H1 (cell line): ENCODE measurements at regions not wholly inside any gene's neighbourhood (a gene's known extent, or its start where the extent isn't known, plus 50 kb on each side); places are given as distances from the start of the nearest gene placed in this dataset.

Experiments used
- CTCF ChIA-PET: fragments of 300-600 bp; sonication (Branson Sonifier 250); formaldehyde crosslinking; loops from one replicate; lab custom pipeline; 2021; ENCODE audit not compliant: partially characterized antibody; lab: Charles Lee
- POLR2A ChIA-PET: fragments of 300-600 bp; sonication (Branson Sonifier 250); formaldehyde crosslinking; loops from one replicate; lab custom pipeline; 2021; ENCODE audit warnings: inconsistent platforms; ENCODE audit not compliant: partially characterized antibody; lab: Charles Lee
- DNase-seq, 2 experiments: peaks; one replicate each; pipeline versions ENCODE4 v3.0.0 to v3.0.0-alpha.2; 2010 to 2022; ENCODE audit warnings: low spot score in 2 of 2, low read depth in 1 of 2, mixed read lengths in 1 of 2
- FAIRE-seq: peaks from 2 replicates; lab custom pipeline; 2011; peaks lifted over from hg19 to GRCh38; lab: Jason Lieb, UNC
- H2AFZ ChIP-seq: 2 replicates; pipeline ENCODE4 v1.8.1; 2012; ENCODE audit warnings: low read length, inconsistent platforms
- H2AK5ac ChIP-seq: 2 replicates; pipeline ENCODE4 v1.6.1; 2013; ENCODE audit warnings: low read depth, low read length
- H2BK120ac ChIP-seq: replicated peaks from 2 replicates; pipeline ENCODE3; 2013; ENCODE audit warnings: low read depth, low read length, inconsistent platforms
- H2BK12ac ChIP-seq: 2 replicates; pipeline ENCODE4 v1.6.1; 2013; ENCODE audit warnings: low read depth, low read length
- H2BK15ac ChIP-seq: 2 replicates; pipeline ENCODE4 v1.6.1; 2013; ENCODE audit warnings: low read length
- H2BK20ac ChIP-seq: 2 replicates; pipeline ENCODE4 v1.6.1; 2013; ENCODE audit warnings: low read length
- H2BK5ac ChIP-seq: 2 replicates; pipeline ENCODE4 v1.6.1; 2013; ENCODE audit warnings: low read depth, low read length
- H3K14ac ChIP-seq: 2 replicates; pipeline ENCODE4 v1.6.1; 2013; ENCODE audit warnings: inconsistent platforms; ENCODE audit not compliant: insufficient read length
- H3K18ac ChIP-seq: 2 replicates; pipeline ENCODE4 v1.6.1; 2013; ENCODE audit warnings: low read length; ENCODE audit errors: extremely low read depth
- H3K23ac ChIP-seq: 2 replicates; pipeline ENCODE4 v1.6.1; 2013; ENCODE audit warnings: inconsistent platforms; ENCODE audit not compliant: insufficient read length
- H3K23me2 ChIP-seq: 2 replicates; pipeline ENCODE4 v1.6.1; 2013; ENCODE audit warnings: low read depth, low read length
- H3K27ac ChIP-seq: 2 replicates; pipeline ENCODE4 v1.6.1; 2011; ENCODE audit warnings: low read depth, low read length, inconsistent platforms
- H3K27me3 ChIP-seq, 4 experiments: replicated peaks in 1 of 4; 1 replicate in 1 of 4; 2 replicates in 3 of 4; pipeline versions ENCODE4 v1.6.1 to v1.8.1; 2011 to 2013; ENCODE audit warnings: low read length in 3 of 4, mild to moderate bottlenecking in 3 of 4, inconsistent platforms in 2 of 4, mixed read lengths in 2 of 4, moderate library complexity in 1 of 4; ENCODE audit not compliant: control insufficient read depth in 3 of 4, insufficient read depth in 3 of 4; ENCODE audit errors: extremely low read depth in 1 of 4
- H3K36me3 ChIP-seq, 4 experiments: 2 replicates each; pipeline versions ENCODE4 v1.6.1 to v1.8.1; 2011 to 2013; ENCODE audit warnings: mild to moderate bottlenecking in 4 of 4, low read length in 3 of 4, moderate library complexity in 2 of 4, control low read depth in 1 of 4, inconsistent platforms in 1 of 4; ENCODE audit not compliant: insufficient read depth in 4 of 4, control insufficient read depth in 2 of 4
- H3K4ac ChIP-seq: replicated peaks from 2 replicates; pipeline ENCODE3; 2013; ENCODE audit warnings: low read length, low read depth, mixed read lengths, inconsistent platforms; ENCODE audit not compliant: insufficient read length
- H3K4me1 ChIP-seq, 4 experiments: replicated peaks in 1 of 4; 1 replicate in 1 of 4; 2 replicates in 3 of 4; pipeline versions ENCODE4 v1.6.1 to v1.8.1; 2011 to 2013; ENCODE audit warnings: low read length in 3 of 4, inconsistent platforms in 2 of 4, mixed read lengths in 1 of 4; ENCODE audit not compliant: insufficient read depth in 4 of 4, control insufficient read depth in 3 of 4
- H3K4me2 ChIP-seq, 2 experiments: 2 replicates each; pipeline versions ENCODE4 v1.6.1 to v1.8.1; 2011 to 2013; ENCODE audit warnings: low read depth in 2 of 2, low read length in 2 of 2, control low read depth in 1 of 2, inconsistent platforms in 1 of 2, mild to moderate bottlenecking in 1 of 2; ENCODE audit not compliant: insufficient read depth in 1 of 2
- H3K4me3 ChIP-seq, 4 experiments: fragments of 200-600, 300-600 bp in 1 of 4; sonication (generic), shearing (Covaris generic), sonication (Bioruptor Twin) in 1 of 4; 2 replicates each; pipeline versions ENCODE4 v1.5.1 to v1.8.1; 2011 to 2016; ENCODE audit warnings: low read length in 4 of 4, low read depth in 3 of 4, control low read depth in 2 of 4, inconsistent platforms in 2 of 4, mild to moderate bottlenecking in 2 of 4, mixed read lengths in 1 of 4, moderate library complexity in 1 of 4; ENCODE audit not compliant: insufficient read depth in 2 of 4; ENCODE audit errors: extremely low read depth in 1 of 4
- H3K56ac ChIP-seq: replicated peaks from 2 replicates; pipeline ENCODE3; 2013; ENCODE audit warnings: low read depth, mild to moderate bottlenecking, mixed read lengths, low read length, inconsistent platforms; ENCODE audit not compliant: insufficient read length
- H3K79me1 ChIP-seq: 2 replicates; pipeline ENCODE4 v1.6.1; 2013; ENCODE audit warnings: low read depth, low read length, control low read depth
- H3K79me2 ChIP-seq, 2 experiments: 2 replicates each; pipeline versions ENCODE4 v1.6.1 to v1.8.1; 2012 to 2013; ENCODE audit warnings: low read length in 2 of 2, mild to moderate bottlenecking in 2 of 2, inconsistent platforms in 1 of 2; ENCODE audit not compliant: insufficient read depth in 2 of 2, control insufficient read depth in 1 of 2
- H3K9ac ChIP-seq, 4 experiments: replicated peaks in 1 of 4; 1 replicate in 1 of 4; 2 replicates in 3 of 4; pipeline versions ENCODE4 v1.6.1 to v1.8.1; 2011 to 2013; ENCODE audit warnings: low read depth in 3 of 4, low read length in 3 of 4, control low read depth in 2 of 4, mild to moderate bottlenecking in 2 of 4, moderate library complexity in 2 of 4, inconsistent platforms in 1 of 4; ENCODE audit errors: extremely low read depth in 1 of 4
- H3K9me3 ChIP-seq, 2 experiments: 2 replicates each; pipeline versions ENCODE4 v1.6.1 to v1.8.1; 2012 to 2013; ENCODE audit warnings: mild to moderate bottlenecking in 2 of 2, moderate library complexity in 2 of 2, control low read depth in 1 of 2, inconsistent platforms in 1 of 2, low read depth in 1 of 2, low read length in 1 of 2, mixed read lengths in 1 of 2; ENCODE audit not compliant: insufficient read depth in 2 of 2
- H4K20me1 ChIP-seq, 2 experiments: replicated peaks in 1 of 2; 2 replicates each; pipeline versions ENCODE3 to v1.8.1; 2011 to 2013; ENCODE audit warnings: inconsistent platforms in 2 of 2, low read length in 2 of 2, mild to moderate bottlenecking in 1 of 2; ENCODE audit not compliant: insufficient read depth in 2 of 2, control insufficient read depth in 1 of 2
- H4K5ac ChIP-seq: 2 replicates; pipeline ENCODE4 v1.6.1; 2013; ENCODE audit warnings: low read length, low read depth, mixed read lengths, inconsistent platforms; ENCODE audit not compliant: insufficient read length
- H4K8ac ChIP-seq: 2 replicates; pipeline ENCODE4 v1.8.0; 2013; ENCODE audit warnings: mild to moderate bottlenecking, moderate library complexity, low read length, inconsistent platforms; ENCODE audit not compliant: insufficient read depth; ENCODE audit errors: extremely low read depth
- H4K91ac ChIP-seq: replicated peaks from 2 replicates; pipeline ENCODE3; 2013; ENCODE audit warnings: low read length, mixed read lengths, inconsistent platforms; ENCODE audit not compliant: insufficient read length
- JUND ChIP-seq: IDR thresholded peaks from 2 replicates; pipeline ENCODE4 v1.6.1; 2011; ENCODE audit warnings: mild to moderate bottlenecking, improper control_type of control experiment, low read length
- WGBS, 2 experiments: shearing (Covaris generic) in 1 of 2; methylation state at CpG; one replicate each; pipeline versions ENCODE4 v1.1.6 to v1.1.7; 2013 to 2015; ENCODE audit warnings: low lambda C conversion rate in 2 of 2, mixed read lengths in 2 of 2, inconsistent platforms in 1 of 2, low coverage in 1 of 2, missing lambda C conversion rate in 1 of 2; ENCODE audit not compliant: insufficient replicate concordance in 2 of 2, insufficient coverage in 1 of 2, insufficient read length in 1 of 2; ENCODE audit errors: extremely low coverage in 1 of 2, missing lambda C conversion rate in 1 of 2; 5-methylcytosine and 5-hydroxymethylcytosine counted together

DNA sequence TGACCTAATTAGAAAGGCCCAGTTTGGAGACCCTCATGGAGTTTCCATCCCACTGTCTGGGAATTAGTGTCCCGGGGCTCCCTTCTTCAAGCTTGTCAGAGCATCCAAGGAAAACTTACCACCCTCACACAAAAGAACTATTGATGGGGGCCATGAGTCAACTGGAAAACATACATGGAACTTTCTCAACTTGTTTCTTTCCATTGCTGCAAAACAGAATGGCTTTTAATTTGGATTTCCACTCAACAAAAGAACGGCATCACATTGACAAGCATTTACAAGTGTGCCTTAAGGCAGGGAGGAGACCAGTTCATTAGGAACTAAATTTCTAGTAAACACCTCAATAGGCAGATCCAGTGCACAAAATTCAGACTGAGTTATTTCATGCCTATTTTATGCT, 289.1 kb upstream of the PREP start:
- no peak overlapping the region for H4K91ac ChIP-seq
- H2AFZ ChIP-seq, result no peak overlapping the region
- H2BK5ac ChIP-seq, result no peak overlapping the region
- no peak overlapping the region for H3K4me3 ChIP-seq
- no peak overlapping the region for H3K56ac ChIP-seq
- no peak overlapping the region for H3K4me2 ChIP-seq
- H2BK20ac ChIP-seq, result no peak overlapping the region
- no peaks in the 10 kb centered on the region for H3K27me3 ChIP-seq
- H2AK5ac ChIP-seq, result no peak overlapping the region
- no peak overlapping the region for H2BK15ac ChIP-seq
- no peaks in the 10 kb centered on the region for H3K23me2 ChIP-seq
- FAIRE-seq (no peak), DNase-seq (no peak)
- no peak overlapping the region for H3K9ac ChIP-seq
- H3K18ac ChIP-seq, result no peak overlapping the region
- ChIA-PET CTCF (no interaction called here), POLR2A (no interaction called here)
- H2BK12ac ChIP-seq, result no peak overlapping the region
- H4K20me1 ChIP-seq, result no peaks in the 10 kb centered on the region
- no peak overlapping the region for H2BK120ac ChIP-seq
- H3K4me1 ChIP-seq, result peaks cover 0 to under 1% (median 0%) of the 10 kb centered on the region in 4 experiments; a peak in 1 of 7 replicates
- no peaks in the 10 kb centered on the region for H3K79me1 ChIP-seq
- no peak for TF ChIP-seq JUND
- WGBS, 2 experiments, result 100% methylated on average over 2 of the region's 2 CpGs; no CpG with 5 or more reads in 1 of the 2 experiments
- H4K5ac ChIP-seq, result no peak overlapping the region
- H3K79me2 ChIP-seq, result no peaks in the 10 kb centered on the region
- H3K9me3 ChIP-seq, result peaks cover 12 to 15% of the 10 kb centered on the region in 2 experiments
- no peaks in the 10 kb centered on the region for H3K36me3 ChIP-seq
- no peak overlapping the region for H3K23ac ChIP-seq
- no peak overlapping the region for H3K27ac ChIP-seq
- no peak overlapping the region for H3K4ac ChIP-seq
- H4K8ac ChIP-seq, result no peak overlapping the region
- H3K14ac ChIP-seq, result no peak overlapping the region
